Astrocyte of the cerebellum (primary cell): ENCODE measurements at regions not wholly inside any gene's neighbourhood (a gene's known extent, or its start where the extent isn't known, plus 50 kb on each side); places are given as distances from the start of the nearest gene placed in this dataset.

Experiments
- DNase-seq: peaks from one replicate; pipeline ENCODE4 v3.0.0-alpha.2; 2011; ENCODE audit warnings: low read depth
- H3K4me3 ChIP-seq: 2 replicates; pipeline ENCODE4 v1.5.1; 2011; ENCODE audit warnings: mild to moderate bottlenecking, low read depth, low read length, moderate library complexity
- CTCF ChIP-seq: IDR thresholded peaks from 2 replicates; pipeline ENCODE4 v1.5.1; 2012; ENCODE audit warnings: low read length, low read depth, moderate library complexity, mild to moderate bottlenecking; ENCODE audit errors: missing control alignments
- in situ Hi-C: cut with HindIII; loops from 2 replicates; pipeline ENCODE4 v1.10.0; 2017; ENCODE audit warnings: low sequenced_read_pairs

GRCh38 chr4:104979083-104979760 is 167.5 kb upstream of the TET2 start:
- TF ChIP-seq CTCF = no peak
- in situ Hi-C loops = no loop called here
- no peak for DNase-seq
- no peak overlapping the region for H3K4me3 ChIP-seq

- no peak for TF ChIP-seq CTCF
- no peak for DNase-seq
- in situ Hi-C loops = no loop called here
- H3K4me3 ChIP-seq = no peak overlapping the region
Observed at GRCh38 chr4:104983615-104984179, 163.0 kb upstream of the TET2 start.

GRCh38 chr4:104986306-104986705 is 160.4 kb upstream of the TET2 start:
- no peak for TF ChIP-seq CTCF
- in situ Hi-C loops = no loop called here
- no peak overlapping the region for H3K4me3 ChIP-seq
- no peak for DNase-seq

GRCh38 chr4:104989371-104989770 is 157.3 kb upstream of the TET2 start:
- peak; percentile 28 for DNase-seq
- H3K4me3 ChIP-seq = no peak overlapping the region
- no peak for TF ChIP-seq CTCF
- in situ Hi-C loops = no loop called here

- TF ChIP-seq CTCF = no peak
- no peak overlapping the region for H3K4me3 ChIP-seq
- no peak for DNase-seq
- in situ Hi-C loops = no loop called here
Observed at GRCh38 chr4:105002278-105002677, 144.4 kb upstream of the TET2 start.

- in situ Hi-C loops = no loop called here
- TF ChIP-seq CTCF = no peak
Observed at GRCh38 chr4:105014234-105014633, 132.4 kb upstream of the TET2 start.

More at GRCh38 chr4:105014234-105014633, 132.4 kb upstream of the TET2 start:
- no peak overlapping the region for H3K4me3 ChIP-seq
- no peak for DNase-seq
